ENCODE measurements at regions not wholly inside any gene's neighbourhood (a gene's known extent, or its start where the extent isn't known, plus 50 kb on each side); places are given as distances from the start of the nearest gene placed in this dataset.

GRCh38 chr2:144074450-144074849 lies 445.5 kb downstream of the ZEB2 start:
- TF ChIP-seq RAD21 (IDR thresholded peaks at IDR 0.05) = no peak
- no peak for TF ChIP-seq TAF1 (conservative IDR thresholded peaks at IDR 0.05)
- no peak for TF ChIP-seq CTCF (IDR thresholded peaks at IDR 0.05; ENCODE audit: low read depth, low read length, missing input control)
- TF ChIP-seq, protein P1, sequence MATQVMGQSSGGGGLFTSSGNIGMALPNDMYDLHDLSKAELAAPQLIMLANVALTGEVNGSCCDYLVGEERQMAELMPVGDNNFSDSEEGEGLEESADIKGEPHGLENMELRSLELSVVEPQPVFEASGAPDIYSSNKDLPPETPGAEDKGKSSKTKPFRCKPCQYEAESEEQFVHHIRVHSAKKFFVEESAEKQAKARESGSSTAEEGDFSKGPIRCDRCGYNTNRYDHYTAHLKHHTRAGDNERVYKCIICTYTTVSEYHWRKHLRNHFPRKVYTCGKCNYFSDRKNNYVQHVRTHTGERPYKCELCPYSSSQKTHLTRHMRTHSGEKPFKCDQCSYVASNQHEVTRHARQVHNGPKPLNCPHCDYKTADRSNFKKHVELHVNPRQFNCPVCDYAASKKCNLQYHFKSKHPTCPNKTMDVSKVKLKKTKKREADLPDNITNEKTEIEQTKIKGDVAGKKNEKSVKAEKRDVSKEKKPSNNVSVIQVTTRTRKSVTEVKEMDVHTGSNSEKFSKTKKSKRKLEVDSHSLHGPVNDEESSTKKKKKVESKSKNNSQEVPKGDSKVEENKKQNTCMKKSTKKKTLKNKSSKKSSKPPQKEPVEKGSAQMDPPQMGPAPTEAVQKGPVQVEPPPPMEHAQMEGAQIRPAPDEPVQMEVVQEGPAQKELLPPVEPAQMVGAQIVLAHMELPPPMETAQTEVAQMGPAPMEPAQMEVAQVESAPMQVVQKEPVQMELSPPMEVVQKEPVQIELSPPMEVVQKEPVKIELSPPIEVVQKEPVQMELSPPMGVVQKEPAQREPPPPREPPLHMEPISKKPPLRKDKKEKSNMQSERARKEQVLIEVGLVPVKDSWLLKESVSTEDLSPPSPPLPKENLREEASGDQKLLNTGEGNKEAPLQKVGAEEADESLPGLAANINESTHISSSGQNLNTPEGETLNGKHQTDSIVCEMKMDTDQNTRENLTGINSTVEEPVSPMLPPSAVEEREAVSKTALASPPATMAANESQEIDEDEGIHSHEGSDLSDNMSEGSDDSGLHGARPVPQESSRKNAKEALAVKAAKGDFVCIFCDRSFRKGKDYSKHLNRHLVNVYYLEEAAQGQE (IDR thresholded peaks at IDR 0.05) = no peak
